Femur (tissue), 1 donor: ENCODE measurements at regions not wholly inside any gene's neighbourhood (a gene's known extent, or its start where the extent isn't known, plus 50 kb on each side); places are given as distances from the start of the nearest gene placed in this dataset.
"Not testable (repeated sequence)": the region's sequence is repeated elsewhere in the genome, so short reads cannot be mapped to it uniquely, and the experiment has no call there.

Experiments used
- DNase-seq: peaks from one replicate; pipeline ENCODE4 v3.0.0-alpha.2; 2017

DNA sequence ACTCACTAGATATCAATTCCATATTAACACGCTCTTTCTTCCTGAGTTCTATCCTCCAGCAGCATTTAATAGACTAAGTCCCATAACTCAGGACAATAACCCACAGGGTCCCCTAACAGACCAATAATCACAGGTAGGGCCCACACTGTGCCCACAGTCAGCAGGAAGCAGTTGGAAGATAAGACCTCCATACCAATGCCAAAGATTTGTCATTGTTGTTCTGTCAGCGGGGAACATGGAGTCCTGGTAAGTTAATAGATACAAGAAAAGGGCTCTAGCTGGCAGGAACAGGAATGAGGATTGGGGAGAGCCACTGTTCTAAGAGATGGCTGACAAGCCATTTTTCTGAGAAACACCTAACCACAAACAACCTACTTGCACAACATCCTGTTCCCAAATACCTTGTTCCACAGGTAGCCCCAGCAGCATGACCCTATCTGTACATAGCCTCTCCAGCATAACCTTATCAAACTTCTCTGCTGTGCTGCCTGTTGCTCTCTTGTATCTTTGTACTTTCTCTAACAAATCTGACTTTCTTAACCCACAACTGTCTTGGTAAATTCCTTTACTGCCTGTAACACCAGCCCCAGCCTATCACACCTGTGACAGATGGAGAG is 142.0 kb upstream of the KCNJ15 start:
- DNase-seq: no peak

- no peak for DNase-seq
These were observed 140.9 kb upstream of the KCNJ15 start for GRCh38 chr21:38115870-38116269.

- DNase-seq: no peak
These were observed 137.0 kb upstream of the KCNJ15 start for GRCh38 chr21:38119793-38120192.

DNA sequence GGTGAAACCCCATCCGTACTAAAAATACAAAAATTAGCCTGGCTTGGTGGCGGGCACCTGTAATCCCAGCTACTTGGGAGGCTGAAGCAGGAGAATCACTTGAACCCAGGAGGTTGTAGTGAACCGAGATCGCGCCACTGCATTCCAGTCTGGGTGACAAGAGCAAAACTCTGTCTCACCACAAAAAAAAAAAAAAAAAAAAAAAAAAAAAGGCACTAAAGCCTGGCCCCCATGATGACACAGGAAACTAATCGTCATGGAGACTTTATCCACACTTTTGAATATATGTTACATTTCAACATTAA is 136.2 kb upstream of the KCNJ15 start:
- not testable (repeated sequence) for DNase-seq

- DNase-seq: no peak
These were observed 135.6 kb upstream of the KCNJ15 start for GRCh38 chr21:38120984-38121855.

DNA sequence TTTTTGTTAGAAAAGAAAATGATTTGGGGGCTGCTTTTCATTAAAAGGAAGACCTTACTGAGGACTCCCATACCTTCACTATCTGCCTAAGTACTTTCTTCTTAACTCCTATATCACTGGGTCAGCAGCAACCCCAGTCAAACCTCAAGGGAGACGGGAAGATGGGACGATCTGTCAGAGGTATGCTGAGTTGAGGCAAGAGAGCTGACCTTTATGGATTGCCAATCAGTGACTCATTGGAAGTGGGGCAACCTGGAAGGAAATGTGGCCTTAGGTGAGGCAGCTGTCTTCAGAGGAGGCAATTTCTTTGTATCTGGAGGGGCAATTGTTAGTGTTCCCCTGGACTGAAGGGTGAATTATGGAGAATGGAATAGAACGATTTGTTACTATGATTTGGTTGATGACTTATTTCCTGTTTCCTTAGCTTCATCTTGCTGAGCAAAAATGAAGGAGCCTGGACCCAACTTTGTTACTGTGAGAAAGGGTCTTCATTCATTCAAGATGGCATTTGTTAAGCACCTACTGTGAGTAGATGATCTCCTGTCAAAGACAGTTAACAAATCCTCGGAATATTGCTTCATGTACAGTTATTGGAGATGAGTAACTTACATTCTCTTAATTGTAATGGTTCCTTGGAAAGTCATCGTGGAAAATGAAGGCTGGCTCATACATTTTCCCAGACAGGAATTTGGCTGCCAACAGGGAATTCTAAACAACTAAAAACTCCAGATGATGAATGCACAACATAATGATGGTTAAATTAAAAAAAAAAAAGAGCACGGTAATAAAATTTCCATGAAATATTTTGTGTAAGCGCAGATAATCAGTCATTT is 134.7 kb upstream of the KCNJ15 start:
- no peak for DNase-seq

GRCh38 chr21:38123626-38124025 is 133.2 kb upstream of the KCNJ15 start:
- no peak for DNase-seq

DNA sequence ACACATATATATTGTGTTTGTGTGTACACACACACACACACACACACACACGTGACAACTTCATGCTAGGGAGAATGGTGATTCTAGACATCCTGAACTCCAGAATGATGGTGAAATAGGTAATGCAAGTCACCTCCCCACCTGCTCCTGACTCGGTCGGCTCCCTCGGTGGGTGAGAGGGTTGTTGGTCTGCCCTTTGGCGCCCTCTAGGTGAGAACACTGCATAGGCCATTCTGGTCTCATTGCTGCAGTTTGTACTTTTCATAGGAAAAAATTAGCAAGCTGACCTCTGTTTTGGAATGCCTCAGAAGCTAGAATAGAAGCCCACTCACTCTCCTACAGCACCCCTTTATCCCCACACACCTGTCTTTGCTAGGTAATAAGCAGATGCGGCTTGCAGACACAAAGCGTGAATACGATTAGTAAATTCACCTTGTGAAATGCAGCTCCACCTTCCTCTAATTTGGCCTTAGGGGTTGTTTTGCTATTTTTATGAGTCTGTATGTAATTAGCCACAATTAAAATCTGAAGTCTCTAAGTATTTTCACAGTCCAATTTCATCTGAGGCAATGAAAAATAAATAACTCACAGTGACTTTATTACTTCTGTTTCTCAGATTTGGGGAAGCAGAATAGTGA is 130.0 kb upstream of the KCNJ15 start:
- peak; percentile 58 for DNase-seq

- DNase-seq: no peak
These were observed 127.1 kb upstream of the KCNJ15 start for GRCh38 chr21:38129711-38130110.

DNA sequence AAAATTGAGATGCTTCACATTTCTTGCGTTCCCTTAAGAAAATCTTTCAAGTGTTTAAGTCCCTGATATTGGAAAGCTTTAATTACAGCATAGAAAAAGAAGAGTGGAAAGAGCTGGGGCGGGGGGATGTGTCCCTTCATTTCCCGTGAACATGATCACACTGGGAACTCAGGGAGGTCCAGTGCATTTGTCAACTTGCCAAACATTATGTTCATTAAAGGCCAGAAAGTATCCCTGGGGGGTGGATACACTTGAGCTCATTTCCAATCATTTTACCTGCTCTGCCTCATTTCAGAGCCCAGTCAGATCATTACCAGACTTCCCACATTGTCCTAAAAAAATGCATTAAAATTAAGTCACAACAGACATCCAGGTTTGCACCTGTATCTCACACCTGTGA is 123.6 kb upstream of the KCNJ15 start:
- DNase-seq: no peak

GRCh38 chr21:38134084-38134873 is 122.5 kb upstream of the KCNJ15 start:
- no peak for DNase-seq

GRCh38 chr21:38136201-38136600 is 120.6 kb upstream of the KCNJ15 start:
- DNase-seq: peak; percentile 38

GRCh38 chr21:38139380-38140168 is 117.2 kb upstream of the KCNJ15 start:
- DNase-seq: no peak

DNA sequence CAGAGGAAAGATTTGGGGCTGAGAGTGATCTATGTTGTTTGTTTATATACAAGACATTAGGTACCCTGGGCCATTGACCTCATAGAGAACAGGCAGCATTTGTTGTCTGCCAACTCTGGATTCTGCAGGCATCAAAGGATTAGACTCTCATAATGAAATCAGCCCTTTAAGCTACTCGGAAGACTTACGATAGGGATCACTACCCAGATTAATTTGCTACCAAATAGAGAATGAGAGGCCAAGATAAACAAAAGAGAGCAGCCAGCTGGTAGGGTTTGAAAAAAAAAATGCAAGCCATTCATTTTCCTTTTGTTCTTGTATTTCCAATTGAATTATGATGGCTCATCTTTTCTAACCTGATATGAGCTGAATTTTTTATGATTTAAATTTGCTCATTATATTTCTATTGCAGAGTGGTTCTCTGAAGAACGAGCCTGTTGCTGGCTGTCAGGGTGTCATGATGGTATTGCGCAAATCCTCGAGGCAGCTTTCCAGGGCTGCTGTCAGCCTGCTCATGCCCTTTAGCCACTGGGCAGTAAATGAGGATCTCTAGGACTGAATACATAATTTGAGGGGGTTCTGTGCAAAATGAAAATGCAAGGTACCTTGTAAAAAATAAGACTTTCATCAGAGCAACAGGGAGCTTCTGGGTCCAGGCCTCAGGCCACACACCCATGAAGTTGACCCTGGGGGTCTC is 116.4 kb upstream of the KCNJ15 start:
- no peak for DNase-seq

- no peak for DNase-seq
These were observed 114.6 kb upstream of the KCNJ15 start for GRCh38 chr21:38142224-38142623.

DNA sequence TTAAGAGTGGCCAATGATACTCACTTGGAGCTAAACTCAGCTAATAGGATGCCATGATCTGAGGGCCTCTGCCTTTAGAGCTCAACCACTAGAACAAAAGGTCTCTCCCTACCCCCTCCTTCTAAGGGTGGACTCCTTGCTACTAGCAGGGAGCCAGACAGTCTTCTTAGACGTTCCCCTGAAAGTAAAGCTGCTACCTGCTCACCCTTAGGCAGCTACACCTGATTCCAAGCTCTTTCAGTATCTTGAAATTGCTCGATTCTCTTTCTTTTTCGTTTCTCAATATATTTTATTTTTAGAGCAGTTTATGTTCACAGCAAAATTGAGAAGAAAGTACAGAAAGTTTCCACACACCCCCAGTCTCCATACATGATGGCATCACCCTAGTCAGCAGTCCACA is 112.6 kb upstream of the KCNJ15 start:
- no peak for DNase-seq

- no peak for DNase-seq
These were observed 111.7 kb upstream of the KCNJ15 start for GRCh38 chr21:38145104-38145503.

DNA sequence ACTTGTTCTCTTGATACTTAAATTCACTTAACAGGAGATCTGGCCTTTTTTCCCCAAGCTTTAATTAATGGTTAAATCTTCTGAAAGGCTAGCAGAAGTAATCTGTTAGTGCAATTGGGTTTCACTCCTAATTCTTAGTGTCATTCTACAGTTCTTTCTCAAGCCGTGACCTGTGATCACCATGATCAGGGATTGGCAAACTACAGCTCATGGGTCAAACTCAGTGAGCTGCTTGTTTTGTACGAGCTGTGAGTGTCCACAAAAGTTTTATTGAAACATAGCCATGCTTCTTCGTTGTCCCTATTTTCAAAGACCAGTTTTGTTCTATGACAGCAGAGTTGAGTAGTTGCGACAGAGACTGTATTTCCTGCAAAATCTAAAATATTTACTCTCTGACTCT is 109.4 kb upstream of the KCNJ15 start:
- no peak for DNase-seq

- DNase-seq: no peak
These were observed 108.7 kb upstream of the KCNJ15 start for GRCh38 chr21:38148046-38148445.

GRCh38 chr21:38151021-38151645 is 105.7 kb upstream of the KCNJ15 start:
- DNase-seq: no peak
